Astrocyte of the cerebellum (primary cell): ENCODE measurements at regions not wholly inside any gene's neighbourhood (a gene's known extent, or its start where the extent isn't known, plus 50 kb on each side); places are given as distances from the start of the nearest gene placed in this dataset.
A peak's percentile ranks its signal among the peaks of the same experiment; 100 is the strongest.
"Not testable (repeated sequence)": the region's sequence is repeated elsewhere in the genome, so short reads cannot be mapped to it uniquely, and the experiment has no call there.

ENCODE experiments used
- DNase-seq: peaks from one replicate; pipeline ENCODE4 v3.0.0-alpha.2; 2011; ENCODE audit warnings: low read depth
- H3K4me3 ChIP-seq: 2 replicates; pipeline ENCODE4 v1.5.1; 2011; ENCODE audit warnings: mild to moderate bottlenecking, low read depth, low read length, moderate library complexity
- in situ Hi-C: cut with HindIII; loops from 2 replicates; pipeline ENCODE4 v1.10.0; 2017; ENCODE audit warnings: low sequenced_read_pairs
- TF ChIP-seq, protein P1 (sequence below): IDR thresholded peaks from 2 replicates; pipeline ENCODE4 v1.5.1; 2012; ENCODE audit warnings: low read length, low read depth, moderate library complexity, mild to moderate bottlenecking; ENCODE audit errors: missing control alignments

DNA sequence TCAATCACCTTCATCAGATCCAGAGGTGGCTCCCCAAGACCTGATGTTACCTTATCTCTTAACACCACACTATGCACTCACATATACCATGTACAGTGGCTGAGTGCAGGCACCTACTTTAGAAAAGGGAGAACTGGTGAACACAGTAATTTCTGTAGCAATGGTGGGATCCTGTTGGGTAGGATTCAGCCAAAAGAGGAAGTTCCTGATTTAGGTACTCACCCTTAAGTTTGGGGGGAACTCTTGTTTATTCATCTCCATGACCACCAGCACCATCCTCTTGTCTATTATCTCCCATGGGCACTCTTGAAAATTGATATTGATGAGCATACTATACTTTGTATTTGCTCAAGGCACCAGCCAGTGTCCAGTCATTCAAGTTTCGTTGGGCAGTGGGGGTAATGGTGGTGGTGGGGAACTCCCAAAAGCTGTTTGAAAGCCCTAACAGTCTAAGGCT lies 324.4 kb downstream of the LMO7 start:
- TF ChIP-seq, protein P1, sequence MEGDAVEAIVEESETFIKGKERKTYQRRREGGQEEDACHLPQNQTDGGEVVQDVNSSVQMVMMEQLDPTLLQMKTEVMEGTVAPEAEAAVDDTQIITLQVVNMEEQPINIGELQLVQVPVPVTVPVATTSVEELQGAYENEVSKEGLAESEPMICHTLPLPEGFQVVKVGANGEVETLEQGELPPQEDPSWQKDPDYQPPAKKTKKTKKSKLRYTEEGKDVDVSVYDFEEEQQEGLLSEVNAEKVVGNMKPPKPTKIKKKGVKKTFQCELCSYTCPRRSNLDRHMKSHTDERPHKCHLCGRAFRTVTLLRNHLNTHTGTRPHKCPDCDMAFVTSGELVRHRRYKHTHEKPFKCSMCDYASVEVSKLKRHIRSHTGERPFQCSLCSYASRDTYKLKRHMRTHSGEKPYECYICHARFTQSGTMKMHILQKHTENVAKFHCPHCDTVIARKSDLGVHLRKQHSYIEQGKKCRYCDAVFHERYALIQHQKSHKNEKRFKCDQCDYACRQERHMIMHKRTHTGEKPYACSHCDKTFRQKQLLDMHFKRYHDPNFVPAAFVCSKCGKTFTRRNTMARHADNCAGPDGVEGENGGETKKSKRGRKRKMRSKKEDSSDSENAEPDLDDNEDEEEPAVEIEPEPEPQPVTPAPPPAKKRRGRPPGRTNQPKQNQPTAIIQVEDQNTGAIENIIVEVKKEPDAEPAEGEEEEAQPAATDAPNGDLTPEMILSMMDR, result no peak
- no peak overlapping the region for H3K4me3 ChIP-seq
- in situ Hi-C loops, result no loop called here
- no peak for DNase-seq

DNA sequence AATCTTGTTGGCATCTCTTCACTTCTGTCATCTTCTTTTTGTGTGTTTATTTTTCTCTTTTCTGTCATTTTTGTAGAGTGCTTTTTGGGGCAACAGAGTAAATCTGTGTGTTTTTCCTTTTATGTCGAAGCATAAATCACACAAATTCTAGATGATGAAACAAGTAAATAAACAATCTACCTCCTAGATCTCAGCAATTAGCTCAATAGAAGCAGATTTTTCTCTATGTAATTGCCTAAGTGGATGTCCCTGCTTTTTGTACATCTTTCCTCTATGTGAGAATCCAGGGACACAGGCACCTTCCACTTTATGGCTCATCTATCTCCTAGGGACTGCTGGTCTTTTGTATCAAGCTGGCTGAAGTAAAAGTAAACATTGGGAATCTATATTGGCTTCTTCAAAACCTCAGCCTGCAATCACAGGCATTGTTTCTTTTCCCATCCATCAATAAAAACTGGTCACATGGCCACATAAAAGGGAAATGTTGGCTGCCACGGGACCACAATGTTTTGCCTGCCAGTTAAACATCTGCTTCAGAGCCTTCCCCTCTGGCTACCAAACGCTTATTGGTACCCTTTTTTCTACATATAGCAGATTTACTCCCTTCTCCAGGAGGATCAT lies 323.8 kb downstream of the LMO7 start:
- TF ChIP-seq, protein P1, result no peak
- in situ Hi-C loops, result no loop called here
- DNase-seq, result peak; percentile 3
- H3K4me3 ChIP-seq, result no peak overlapping the region

DNA sequence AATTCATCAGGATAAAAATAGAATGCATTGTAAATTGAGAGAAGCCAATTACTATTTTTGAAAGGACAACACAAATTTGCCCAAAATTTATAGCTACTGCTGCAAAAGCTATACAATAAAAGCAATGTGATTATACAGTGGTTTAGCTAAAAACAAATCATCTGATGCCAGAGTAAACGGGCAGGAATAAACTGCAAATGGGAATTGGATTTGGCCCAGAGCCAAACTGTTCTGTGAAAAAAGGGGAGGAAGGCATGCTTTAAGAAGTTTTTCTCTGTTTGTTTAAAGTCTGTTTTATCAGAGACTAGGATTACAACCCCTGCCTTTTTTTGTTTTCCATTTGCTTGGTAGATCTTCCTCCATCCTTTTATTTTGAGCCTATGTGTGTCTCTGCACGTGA lies 317.5 kb downstream of the LMO7 start:
- in situ Hi-C loops, DNase-seq, H3K4me3 ChIP-seq: not testable (repeated sequence)

- no peak for DNase-seq
- TF ChIP-seq, protein P1, result no peak
- in situ Hi-C loops, result no loop called here
- H3K4me3 ChIP-seq, result no peak overlapping the region
Measured at GRCh38 chr13:75947448-75947847, 311.3 kb downstream of the LMO7 start.

- TF ChIP-seq, protein P1, result no peak
- in situ Hi-C loops, result no loop called here
- H3K4me3 ChIP-seq, result no peak overlapping the region
- no peak for DNase-seq
Measured at GRCh38 chr13:75946536-75947284, 310.6 kb downstream of the LMO7 start.

GRCh38 chr13:75945841-75946482 lies 309.8 kb downstream of the LMO7 start:
- TF ChIP-seq, protein P1, result no peak
- DNase-seq, result no peak
- H3K4me3 ChIP-seq, result no peak overlapping the region
- in situ Hi-C loops, result no loop called here
